Panc1 (cell line): ENCODE measurements at regions not wholly inside any gene's neighbourhood (a gene's known extent, or its start where the extent isn't known, plus 50 kb on each side); places are given as distances from the start of the nearest gene placed in this dataset.
"Not testable (repeated sequence)": the region's sequence is repeated elsewhere in the genome, so short reads cannot be mapped to it uniquely, and the experiment has no call there.

ENCODE experiments used
- POLR2AphosphoS5 ChIP-seq: IDR thresholded peaks from 2 replicates; pipeline ENCODE4 v1.6.1; 2012; ENCODE audit warnings: mild to moderate bottlenecking, low read depth, low read length, moderate library complexity
- SIN3A ChIP-seq: IDR thresholded peaks from 2 replicates; pipeline ENCODE4 v1.6.1; 2012; ENCODE audit warnings: low read depth, mild to moderate bottlenecking, low read length, moderate library complexity, borderline replicate concordance; ENCODE audit not compliant: insufficient read depth
- TCF7L2 ChIP-seq: IDR thresholded peaks from 2 replicates; pipeline ENCODE4 v1.6.1; 2011; ENCODE audit warnings: mild to moderate bottlenecking, low read depth, low read length, inconsistent platforms
- TF ChIP-seq, protein P1 (sequence below): fragments of 450-650 bp; IDR thresholded peaks from 2 replicates; pipeline ENCODE4 v1.5.1; 2017; ENCODE audit warnings: mild to moderate bottlenecking
- TF ChIP-seq, protein P2 (sequence below), 2 experiments: IDR thresholded peaks; 2 replicates each; pipeline ENCODE4 v1.6.1; 2011 to 2012; ENCODE audit warnings: low read depth in 2 of 2, control low read depth in 1 of 2, low read length in 1 of 2, mild to moderate bottlenecking in 1 of 2, moderate library complexity in 1 of 2; ENCODE audit not compliant: insufficient read depth in 1 of 2

- TF ChIP-seq, protein P1, sequence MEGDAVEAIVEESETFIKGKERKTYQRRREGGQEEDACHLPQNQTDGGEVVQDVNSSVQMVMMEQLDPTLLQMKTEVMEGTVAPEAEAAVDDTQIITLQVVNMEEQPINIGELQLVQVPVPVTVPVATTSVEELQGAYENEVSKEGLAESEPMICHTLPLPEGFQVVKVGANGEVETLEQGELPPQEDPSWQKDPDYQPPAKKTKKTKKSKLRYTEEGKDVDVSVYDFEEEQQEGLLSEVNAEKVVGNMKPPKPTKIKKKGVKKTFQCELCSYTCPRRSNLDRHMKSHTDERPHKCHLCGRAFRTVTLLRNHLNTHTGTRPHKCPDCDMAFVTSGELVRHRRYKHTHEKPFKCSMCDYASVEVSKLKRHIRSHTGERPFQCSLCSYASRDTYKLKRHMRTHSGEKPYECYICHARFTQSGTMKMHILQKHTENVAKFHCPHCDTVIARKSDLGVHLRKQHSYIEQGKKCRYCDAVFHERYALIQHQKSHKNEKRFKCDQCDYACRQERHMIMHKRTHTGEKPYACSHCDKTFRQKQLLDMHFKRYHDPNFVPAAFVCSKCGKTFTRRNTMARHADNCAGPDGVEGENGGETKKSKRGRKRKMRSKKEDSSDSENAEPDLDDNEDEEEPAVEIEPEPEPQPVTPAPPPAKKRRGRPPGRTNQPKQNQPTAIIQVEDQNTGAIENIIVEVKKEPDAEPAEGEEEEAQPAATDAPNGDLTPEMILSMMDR, result not testable (repeated sequence)
- TF ChIP-seq, protein P2, sequence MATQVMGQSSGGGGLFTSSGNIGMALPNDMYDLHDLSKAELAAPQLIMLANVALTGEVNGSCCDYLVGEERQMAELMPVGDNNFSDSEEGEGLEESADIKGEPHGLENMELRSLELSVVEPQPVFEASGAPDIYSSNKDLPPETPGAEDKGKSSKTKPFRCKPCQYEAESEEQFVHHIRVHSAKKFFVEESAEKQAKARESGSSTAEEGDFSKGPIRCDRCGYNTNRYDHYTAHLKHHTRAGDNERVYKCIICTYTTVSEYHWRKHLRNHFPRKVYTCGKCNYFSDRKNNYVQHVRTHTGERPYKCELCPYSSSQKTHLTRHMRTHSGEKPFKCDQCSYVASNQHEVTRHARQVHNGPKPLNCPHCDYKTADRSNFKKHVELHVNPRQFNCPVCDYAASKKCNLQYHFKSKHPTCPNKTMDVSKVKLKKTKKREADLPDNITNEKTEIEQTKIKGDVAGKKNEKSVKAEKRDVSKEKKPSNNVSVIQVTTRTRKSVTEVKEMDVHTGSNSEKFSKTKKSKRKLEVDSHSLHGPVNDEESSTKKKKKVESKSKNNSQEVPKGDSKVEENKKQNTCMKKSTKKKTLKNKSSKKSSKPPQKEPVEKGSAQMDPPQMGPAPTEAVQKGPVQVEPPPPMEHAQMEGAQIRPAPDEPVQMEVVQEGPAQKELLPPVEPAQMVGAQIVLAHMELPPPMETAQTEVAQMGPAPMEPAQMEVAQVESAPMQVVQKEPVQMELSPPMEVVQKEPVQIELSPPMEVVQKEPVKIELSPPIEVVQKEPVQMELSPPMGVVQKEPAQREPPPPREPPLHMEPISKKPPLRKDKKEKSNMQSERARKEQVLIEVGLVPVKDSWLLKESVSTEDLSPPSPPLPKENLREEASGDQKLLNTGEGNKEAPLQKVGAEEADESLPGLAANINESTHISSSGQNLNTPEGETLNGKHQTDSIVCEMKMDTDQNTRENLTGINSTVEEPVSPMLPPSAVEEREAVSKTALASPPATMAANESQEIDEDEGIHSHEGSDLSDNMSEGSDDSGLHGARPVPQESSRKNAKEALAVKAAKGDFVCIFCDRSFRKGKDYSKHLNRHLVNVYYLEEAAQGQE (IDR thresholded peaks at IDR 0.05; ENCODE audit: insufficient read depth in 1 of 2, low read depth in 2 of 2, low read length in 1 of 2), result not testable (repeated sequence)
- not testable (repeated sequence) for TF ChIP-seq TCF7L2, POLR2AphosphoS5, SIN3A
Measured at GRCh38 chr5:67779893-67780623, 435.5 kb upstream of the PIK3R1 start.
